Panc1 (cell line): ENCODE measurements at regions not wholly inside any gene's neighbourhood (a gene's known extent, or its start where the extent isn't known, plus 50 kb on each side); places are given as distances from the start of the nearest gene placed in this dataset.

Experiments used
- CTCF ChIP-seq: fragments of 450-650 bp; IDR thresholded peaks from 2 replicates; pipeline ENCODE4 v1.5.1; 2017; ENCODE audit warnings: mild to moderate bottlenecking
- POLR2AphosphoS5 ChIP-seq: IDR thresholded peaks from 2 replicates; pipeline ENCODE4 v1.6.1; 2012; ENCODE audit warnings: mild to moderate bottlenecking, low read depth, low read length, moderate library complexity
- REST ChIP-seq, 2 experiments: IDR thresholded peaks; 2 replicates each; pipeline ENCODE4 v1.6.1; 2011 to 2012; ENCODE audit warnings: low read depth in 2 of 2, control low read depth in 1 of 2, low read length in 1 of 2, mild to moderate bottlenecking in 1 of 2, moderate library complexity in 1 of 2; ENCODE audit not compliant: insufficient read depth in 1 of 2
- SIN3A ChIP-seq: IDR thresholded peaks from 2 replicates; pipeline ENCODE4 v1.6.1; 2012; ENCODE audit warnings: low read depth, mild to moderate bottlenecking, low read length, moderate library complexity, borderline replicate concordance; ENCODE audit not compliant: insufficient read depth
- TCF7L2 ChIP-seq: IDR thresholded peaks from 2 replicates; pipeline ENCODE4 v1.6.1; 2011; ENCODE audit warnings: mild to moderate bottlenecking, low read depth, low read length, inconsistent platforms

GRCh38 chr9:107782789-107783188 is 293.2 kb upstream of the KLF4 start:
- TF ChIP-seq CTCF (no peak), POLR2AphosphoS5 (no peak), SIN3A (no peak), REST (IDR thresholded peaks at IDR 0.05; ENCODE audit: insufficient read depth in 1 of 2, low read depth in 2 of 2, low read length in 1 of 2) (no peak), TCF7L2 (no peak)
